ENCODE measurements at regions not wholly inside any gene's neighbourhood (a gene's known extent, or its start where the extent isn't known, plus 50 kb on each side); places are given as distances from the start of the nearest gene placed in this dataset.

DNA sequence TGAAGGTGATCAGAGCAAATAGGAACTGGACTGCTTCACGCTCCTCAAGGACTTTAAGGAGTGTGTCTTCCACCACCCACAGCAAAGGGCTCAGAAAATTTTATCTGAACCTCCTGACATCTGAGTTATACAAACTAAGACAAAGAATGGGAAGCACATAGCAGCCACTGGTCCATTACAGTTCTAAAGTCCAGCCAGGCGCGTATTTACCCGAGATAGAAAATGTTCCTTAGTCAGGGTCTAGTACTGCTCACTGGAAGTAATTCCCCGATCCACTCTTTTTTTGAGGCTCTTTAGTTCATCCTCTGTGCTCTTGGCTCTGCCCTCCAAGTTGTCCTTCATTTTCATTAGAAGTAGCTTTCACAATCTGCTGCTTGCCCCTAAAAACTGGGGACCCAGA, 88.5 kb upstream of the GOLGA8J start:
- no peak for TF ChIP-seq EP300 (IDR thresholded peaks at IDR 0.05)
- TF ChIP-seq POLR2A (IDR thresholded peaks at IDR 0.05), result no peak
- TF ChIP-seq CTCF (IDR thresholded peaks at IDR 0.05), result no peak
- no peak for TF ChIP-seq POLR2AphosphoS5 (IDR thresholded peaks at IDR 0.05)

All from sigmoid colon (tissue), 4 donors.